HepG2 (cell line): ENCODE measurements at regions not wholly inside any gene's neighbourhood (a gene's known extent, or its start where the extent isn't known, plus 50 kb on each side); places are given as distances from the start of the nearest gene placed in this dataset.

Source experiments
- CHD2 ChIP-seq: IDR thresholded peaks from 2 replicates; pipeline ENCODE4 v1.6.1; 2011; ENCODE audit warnings: low read depth, low read length, improper control_type of control experiment
- EZH2 ChIP-seq: conservative IDR thresholded peaks from 2 replicates; pipeline ENCODE4 v1.6.1; 2012; ENCODE audit warnings: mild to moderate bottlenecking, low read depth, low read length, moderate library complexity
- FOXJ3 ChIP-seq: sonication (generic); formaldehyde crosslinking; IDR thresholded peaks from 2 replicates; pipeline ENCODE4 v1.4.0; 2020; ENCODE audit warnings: missing genetic modification reagents, mild to moderate bottlenecking, borderline replicate concordance
- HDAC6 ChIP-seq: fragments of 200-600 bp; sonication (generic); IDR thresholded peaks from 2 replicates; pipeline ENCODE4 v1.7.0; 2017; ENCODE audit warnings: mild to moderate bottlenecking, antibody characterized with exemption, low read length, low read depth
- TF ChIP-seq, protein P1 (sequence below): sonication (generic); formaldehyde crosslinking; IDR thresholded peaks from 2 replicates; pipeline ENCODE4 v1.9.0; 2022; ENCODE audit warnings: missing genetic modification reagents, mild to moderate bottlenecking, borderline replicate concordance
- TF ChIP-seq, protein P2 (sequence below): sonication (generic); formaldehyde crosslinking; IDR thresholded peaks from 2 replicates; pipeline ENCODE4 v1.5.0; 2020; ENCODE audit warnings: mild to moderate bottlenecking, missing genetic modification reagents, moderate library complexity
- TF ChIP-seq, protein P3 (sequence below): IDR thresholded peaks from 2 replicates; pipeline ENCODE4 v1.6.1; 2012; ENCODE audit warnings: inconsistent platforms

- TF ChIP-seq CHD2 (no peak), HDAC6 (no peak), EZH2 (no peak), FOXJ3 (CRISPR knock-in tag) (no peak)
- TF ChIP-seq, protein P1, sequence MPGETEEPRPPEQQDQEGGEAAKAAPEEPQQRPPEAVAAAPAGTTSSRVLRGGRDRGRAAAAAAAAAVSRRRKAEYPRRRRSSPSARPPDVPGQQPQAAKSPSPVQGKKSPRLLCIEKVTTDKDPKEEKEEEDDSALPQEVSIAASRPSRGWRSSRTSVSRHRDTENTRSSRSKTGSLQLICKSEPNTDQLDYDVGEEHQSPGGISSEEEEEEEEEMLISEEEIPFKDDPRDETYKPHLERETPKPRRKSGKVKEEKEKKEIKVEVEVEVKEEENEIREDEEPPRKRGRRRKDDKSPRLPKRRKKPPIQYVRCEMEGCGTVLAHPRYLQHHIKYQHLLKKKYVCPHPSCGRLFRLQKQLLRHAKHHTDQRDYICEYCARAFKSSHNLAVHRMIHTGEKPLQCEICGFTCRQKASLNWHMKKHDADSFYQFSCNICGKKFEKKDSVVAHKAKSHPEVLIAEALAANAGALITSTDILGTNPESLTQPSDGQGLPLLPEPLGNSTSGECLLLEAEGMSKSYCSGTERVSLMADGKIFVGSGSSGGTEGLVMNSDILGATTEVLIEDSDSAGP, result no peak
- TF ChIP-seq, protein P2, sequence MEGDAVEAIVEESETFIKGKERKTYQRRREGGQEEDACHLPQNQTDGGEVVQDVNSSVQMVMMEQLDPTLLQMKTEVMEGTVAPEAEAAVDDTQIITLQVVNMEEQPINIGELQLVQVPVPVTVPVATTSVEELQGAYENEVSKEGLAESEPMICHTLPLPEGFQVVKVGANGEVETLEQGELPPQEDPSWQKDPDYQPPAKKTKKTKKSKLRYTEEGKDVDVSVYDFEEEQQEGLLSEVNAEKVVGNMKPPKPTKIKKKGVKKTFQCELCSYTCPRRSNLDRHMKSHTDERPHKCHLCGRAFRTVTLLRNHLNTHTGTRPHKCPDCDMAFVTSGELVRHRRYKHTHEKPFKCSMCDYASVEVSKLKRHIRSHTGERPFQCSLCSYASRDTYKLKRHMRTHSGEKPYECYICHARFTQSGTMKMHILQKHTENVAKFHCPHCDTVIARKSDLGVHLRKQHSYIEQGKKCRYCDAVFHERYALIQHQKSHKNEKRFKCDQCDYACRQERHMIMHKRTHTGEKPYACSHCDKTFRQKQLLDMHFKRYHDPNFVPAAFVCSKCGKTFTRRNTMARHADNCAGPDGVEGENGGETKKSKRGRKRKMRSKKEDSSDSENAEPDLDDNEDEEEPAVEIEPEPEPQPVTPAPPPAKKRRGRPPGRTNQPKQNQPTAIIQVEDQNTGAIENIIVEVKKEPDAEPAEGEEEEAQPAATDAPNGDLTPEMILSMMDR (CRISPR knock-in tag), result no peak
- TF ChIP-seq, protein P3, sequence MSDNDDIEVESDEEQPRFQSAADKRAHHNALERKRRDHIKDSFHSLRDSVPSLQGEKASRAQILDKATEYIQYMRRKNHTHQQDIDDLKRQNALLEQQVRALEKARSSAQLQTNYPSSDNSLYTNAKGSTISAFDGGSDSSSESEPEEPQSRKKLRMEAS, result no peak
Observed at GRCh38 chr16:54503856-54504219, 217.3 kb upstream of the IRX3 start.
